GM18858 (cell line): ENCODE measurements at regions not wholly inside any gene's neighbourhood (a gene's known extent, or its start where the extent isn't known, plus 50 kb on each side); places are given as distances from the start of the nearest gene placed in this dataset.

ENCODE experiments used
- ATAC-seq: cut with Tn5 transposase; IDR thresholded peaks from one replicate; pipeline ENCODE4 v1.9.1; 2021; ENCODE audit not compliant: unreplicated experiment

DNA sequence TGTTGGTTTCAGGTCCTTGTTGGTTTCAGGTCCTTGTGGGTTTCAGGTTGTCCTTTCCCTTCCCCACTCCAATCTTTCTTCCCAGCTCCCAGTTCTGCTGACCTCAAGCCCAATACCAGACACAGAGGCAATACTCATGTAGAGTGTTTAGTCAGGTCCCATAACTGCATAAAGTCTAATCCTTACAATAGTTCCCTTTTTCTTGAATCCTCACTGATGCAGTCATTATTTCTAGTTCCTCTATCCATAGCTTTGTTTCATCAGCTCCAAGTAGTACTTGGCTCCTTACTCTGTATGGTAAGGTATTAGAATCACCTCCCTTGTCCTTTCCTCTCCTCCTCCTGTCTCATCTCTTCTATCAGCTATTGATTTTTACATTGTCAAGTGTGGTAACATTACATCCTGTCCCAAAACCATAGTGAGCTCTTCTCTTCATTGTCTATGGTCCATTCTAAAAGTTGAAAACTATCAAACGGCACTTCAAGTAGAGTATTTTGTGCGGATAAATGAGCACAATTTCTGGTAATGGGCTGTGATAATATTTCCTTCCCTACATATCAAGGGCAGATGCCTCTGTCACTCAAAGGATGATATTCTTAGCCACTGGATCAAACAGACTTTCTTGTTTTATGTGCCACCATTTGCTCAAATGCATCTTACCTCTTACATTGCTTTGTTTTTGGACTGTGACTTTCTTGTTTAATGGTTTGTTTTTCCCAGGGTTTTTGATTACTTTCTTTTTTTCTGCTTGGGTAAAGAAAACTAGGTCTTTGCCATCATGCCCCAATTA is 57.2 kb upstream of the JDP2 start:
- no peak for ATAC-seq

DNA sequence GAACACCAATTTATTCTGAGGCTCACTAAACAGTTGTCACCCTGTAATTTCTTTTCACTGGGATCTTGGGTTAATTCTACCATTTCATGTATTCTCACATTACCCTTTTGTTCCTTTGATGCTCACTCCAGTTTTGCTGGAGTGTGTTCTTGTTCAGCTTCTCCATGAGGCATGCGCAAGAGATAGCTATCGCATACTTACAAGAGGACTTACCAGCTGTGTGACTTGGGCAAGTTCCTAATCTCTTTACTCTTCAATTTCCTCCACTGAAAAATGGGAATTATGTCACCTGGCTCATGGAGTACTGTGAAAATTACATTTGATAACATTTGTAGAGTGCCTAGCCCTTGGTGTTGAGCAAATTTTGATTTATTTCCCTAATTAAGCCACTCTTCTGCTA is 56.5 kb upstream of the JDP2 start:
- ATAC-seq = no peak

DNA sequence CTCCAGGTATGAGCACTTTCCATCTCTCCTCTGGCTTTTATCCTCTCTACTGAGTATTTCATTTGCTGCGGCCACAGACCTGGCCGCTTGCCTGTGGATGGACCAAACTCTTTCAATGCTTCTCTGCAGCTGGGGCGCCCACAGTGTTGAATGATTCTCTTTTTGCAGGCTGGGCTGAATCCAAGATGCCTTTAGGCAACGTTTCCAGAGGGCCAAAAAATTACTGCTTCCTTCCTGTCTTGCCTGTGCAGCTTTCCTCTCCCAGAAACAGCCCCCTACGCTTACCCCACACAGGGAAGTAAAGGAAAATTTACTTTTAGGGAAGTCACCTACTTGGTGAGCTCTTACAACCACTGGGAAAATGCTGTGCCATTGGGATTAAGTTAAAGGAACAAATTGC is 55.6 kb upstream of the JDP2 start:
- ATAC-seq = no peak

DNA sequence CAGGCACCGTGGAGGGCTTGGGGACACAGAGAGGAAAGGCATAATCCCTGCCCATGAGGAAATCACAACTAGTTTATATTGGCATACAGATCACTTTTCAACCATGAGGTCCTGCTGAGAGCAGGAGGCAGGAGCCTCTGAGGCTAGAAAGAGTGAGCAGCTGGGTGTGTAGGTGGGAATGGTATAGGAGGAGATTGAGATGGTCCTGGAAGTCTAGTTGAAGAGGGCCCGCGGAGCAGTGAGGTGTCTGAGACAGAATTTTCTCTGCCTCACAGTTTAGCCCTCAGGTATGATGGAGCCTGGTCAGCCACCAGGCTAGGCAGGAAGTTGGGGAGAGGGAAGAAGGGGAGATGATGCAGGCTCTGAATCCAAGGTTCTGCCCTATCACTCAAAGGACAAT is 54.7 kb upstream of the JDP2 start:
- no peak for ATAC-seq

DNA sequence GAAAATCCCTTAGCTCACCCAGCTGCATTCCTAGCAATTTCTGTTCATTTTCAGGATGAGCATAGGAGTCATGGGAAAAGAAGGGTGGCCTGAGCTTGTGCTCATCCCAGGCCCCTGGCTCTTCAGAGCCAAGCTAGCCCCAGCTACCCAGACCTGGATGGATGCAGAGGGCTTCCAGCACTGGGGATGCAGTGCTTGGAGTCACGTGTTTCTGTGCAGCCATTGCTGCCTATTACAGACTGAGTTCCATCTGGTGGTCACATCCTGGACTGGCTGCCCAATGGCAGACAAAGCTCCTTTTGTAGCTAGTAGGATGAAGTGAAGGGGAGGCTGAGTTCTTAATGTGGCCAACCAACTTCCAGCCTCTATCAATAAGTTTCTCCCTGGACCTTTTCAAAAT is 54.2 kb upstream of the JDP2 start:
- no peak for ATAC-seq

DNA sequence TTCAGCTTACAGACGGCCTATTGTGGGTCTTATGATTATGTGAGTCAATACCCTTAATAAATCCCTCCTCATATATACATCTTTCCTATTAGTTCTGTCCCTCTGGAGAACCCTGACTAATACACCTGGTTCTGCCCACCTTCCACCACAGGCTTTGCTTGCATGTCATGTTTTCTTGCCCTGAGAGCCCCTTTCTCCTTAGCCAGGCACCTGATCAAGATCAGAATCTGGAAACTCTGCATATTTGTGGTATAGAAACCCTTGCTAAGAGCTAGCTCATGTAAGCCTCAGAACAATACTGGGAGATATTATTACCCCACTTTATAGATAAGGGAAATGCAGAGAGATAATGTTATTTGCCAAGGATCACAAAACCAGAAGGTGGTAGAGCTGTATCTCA is 52.9 kb upstream of the JDP2 start:
- ATAC-seq = no peak

DNA sequence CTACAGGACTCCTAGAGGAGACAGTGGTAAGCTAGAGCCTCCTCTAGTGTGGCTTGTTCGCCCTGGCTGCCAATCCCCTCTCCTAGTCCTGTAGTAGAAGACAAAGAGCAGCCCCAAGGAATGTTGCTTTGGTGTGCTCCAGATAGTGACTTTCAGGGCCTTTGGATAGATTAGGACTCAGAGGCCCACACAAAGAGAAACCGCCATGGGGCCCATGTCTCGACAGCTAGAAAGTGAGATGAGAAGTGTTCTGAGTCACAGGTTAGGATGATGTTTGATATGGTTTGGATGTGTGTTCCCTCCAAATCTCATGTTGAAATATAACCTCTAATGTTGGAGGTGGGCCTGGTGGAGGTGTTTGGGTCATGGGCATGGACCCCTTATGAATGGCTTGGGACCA is 51.8 kb upstream of the JDP2 start:
- ATAC-seq = no peak
